Endothelial cell of umbilical vein (primary cell): ENCODE measurements at regions not wholly inside any gene's neighbourhood (a gene's known extent, or its start where the extent isn't known, plus 50 kb on each side); places are given as distances from the start of the nearest gene placed in this dataset.

Experiments used
- BruUV-seq: library from RNA; stranded (reverse); fragments of 400-500 nt; replicated peaks from 2 replicates; lab custom pipeline; 2021; lab: Mats Ljungman, UMichigan
- CTCF ChIA-PET: fragments of 300-600, 350-600 bp; sonication (Branson Sonifier 250); formaldehyde crosslinking; loops from one replicate; lab custom pipeline; 2021; ENCODE audit warnings: antibody characterized with exemption, inconsistent platforms; lab: Charles Lee
- POLR2A ChIA-PET: fragments of 300-600, 350-600 bp; sonication (Branson Sonifier 250); formaldehyde crosslinking; loops from one replicate; lab custom pipeline; 2021; ENCODE audit warnings: antibody characterized with exemption, inconsistent platforms; lab: Charles Lee
- DNase-seq: peaks from one replicate; pipeline ENCODE4 v3.0.0-alpha.2; 2011; ENCODE audit warnings: low read depth, low spot score
- FAIRE-seq: peaks from 2 replicates; lab custom pipeline; 2011; peaks lifted over from hg19 to GRCh38; lab: Jason Lieb, UNC
- H2AFZ ChIP-seq: 2 replicates; pipeline ENCODE4 v1.6.0; 2012; ENCODE audit warnings: low read depth, low read length, control low read depth, inconsistent platforms
- H3K27ac ChIP-seq: 2 replicates; pipeline ENCODE4 v1.5.1; 2011; ENCODE audit warnings: low read depth, mild to moderate bottlenecking, control low read depth, low read length, moderate library complexity; ENCODE audit not compliant: insufficient read depth
- H3K27me3 ChIP-seq, 2 experiments: 2 replicates each; pipeline versions ENCODE4 v1.6.0 to v1.6.1; 2011; ENCODE audit warnings: low read length in 2 of 2, mixed read lengths in 1 of 2; ENCODE audit not compliant: control insufficient read depth in 2 of 2, insufficient read depth in 2 of 2
- H3K36me3 ChIP-seq, 2 experiments: 2 replicates in 1 of 2; 3 replicates in 1 of 2; pipeline ENCODE4 v1.5.1; 2011; ENCODE audit warnings: low read length in 2 of 2, mild to moderate bottlenecking in 1 of 2, moderate library complexity in 1 of 2; ENCODE audit not compliant: control insufficient read depth in 2 of 2, insufficient read depth in 2 of 2; ENCODE audit errors: extremely low read depth in 1 of 2
- H3K4me1 ChIP-seq: 3 replicates; pipeline ENCODE4 v1.5.1; 2011; ENCODE audit warnings: mild to moderate bottlenecking, low read length; ENCODE audit not compliant: control insufficient read depth, insufficient read depth; ENCODE audit errors: extremely low read depth
- H3K4me2 ChIP-seq: 2 replicates; pipeline ENCODE4 v1.6.1; 2011; ENCODE audit warnings: low read length, control low read depth, mixed read lengths; ENCODE audit not compliant: insufficient read depth
- H3K4me3 ChIP-seq, 3 experiments: fragments of 200-600 bp in 1 of 3; sonication (generic), shearing (Covaris generic) in 1 of 3; replicated peaks in 1 of 3; 2 replicates each; pipeline ENCODE4 v1.5.1; 2011 to 2016; ENCODE audit warnings: control low read depth in 3 of 3, low read length in 3 of 3, mild to moderate bottlenecking in 2 of 3, inconsistent platforms in 1 of 3, low read depth in 1 of 3, moderate library complexity in 1 of 3; ENCODE audit not compliant: insufficient read depth in 1 of 3
- H3K79me2 ChIP-seq: 2 replicates; pipeline ENCODE4 v1.6.0; 2012; ENCODE audit warnings: low read length, inconsistent platforms; ENCODE audit not compliant: control insufficient read depth, insufficient read depth
- H3K9ac ChIP-seq: replicated peaks from 2 replicates; pipeline ENCODE3; 2011; ENCODE audit warnings: low read length, control low read depth; ENCODE audit not compliant: insufficient read depth; ENCODE audit errors: extremely low read depth
- H3K9me1 ChIP-seq: replicated peaks from 3 replicates; pipeline ENCODE4 v1.6.0; 2011; ENCODE audit warnings: mild to moderate bottlenecking, low read length; ENCODE audit not compliant: control insufficient read depth, insufficient read depth; ENCODE audit errors: extremely low read depth
- H3K9me3 ChIP-seq: replicated peaks from 2 replicates; pipeline ENCODE4 v1.5.1; 2012; ENCODE audit warnings: low read length, inconsistent platforms; ENCODE audit not compliant: control insufficient read depth, insufficient read depth
- H4K20me1 ChIP-seq: replicated peaks from 2 replicates; pipeline ENCODE3; 2011; ENCODE audit warnings: mild to moderate bottlenecking, low read length; ENCODE audit not compliant: control insufficient read depth, insufficient read depth; ENCODE audit errors: extremely low read depth
- EZH2 ChIP-seq: IDR thresholded peaks from 2 replicates; pipeline ENCODE4 v1.6.1; 2012; ENCODE audit warnings: borderline replicate concordance, low read depth, mild to moderate bottlenecking, moderate library complexity, low read length, inconsistent platforms; ENCODE audit not compliant: severe bottlenecking
- FOS ChIP-seq: IDR thresholded peaks from 2 replicates; pipeline ENCODE4 v1.6.1; 2011; ENCODE audit warnings: mild to moderate bottlenecking, low read length, moderate library complexity, borderline replicate concordance; ENCODE audit not compliant: insufficient read depth
- GATA2 ChIP-seq: IDR thresholded peaks from 2 replicates; pipeline ENCODE4 v1.7.0; 2011; ENCODE audit warnings: low read depth, mild to moderate bottlenecking, moderate library complexity, mixed read lengths, low read length; ENCODE audit not compliant: insufficient read length, insufficient read depth
- JUN ChIP-seq: IDR thresholded peaks from 2 replicates; pipeline ENCODE4 v1.6.1; 2011; ENCODE audit warnings: borderline replicate concordance, low read depth; ENCODE audit not compliant: insufficient read length, insufficient read depth
- MYC ChIP-seq: IDR thresholded peaks from one replicate; pipeline ENCODE4 v1.6.1; 2011; ENCODE audit warnings: mild to moderate bottlenecking, low read depth, low read length
- POLR2A ChIP-seq: IDR thresholded peaks from 2 replicates; pipeline ENCODE4 v1.6.1; 2012; ENCODE audit warnings: low read depth, mild to moderate bottlenecking, control low read depth, low read length
- POLR2AphosphoS5 ChIP-seq: IDR thresholded peaks from 2 replicates; pipeline ENCODE4 v1.6.1; 2012; ENCODE audit warnings: low read depth, mild to moderate bottlenecking, control low read depth, low read length, moderate library complexity; ENCODE audit not compliant: insufficient read depth
- dilution Hi-C: fragments of 300-500 bp; cut with MboI; formaldehyde crosslinking; loops from one replicate; pipeline ENCODE4 v1.15.0; 2019; ENCODE audit warnings: low sequenced_read_pairs; ENCODE audit not compliant: extremely low pct_ligation_motif_present
- intact Hi-C: fragments of 100-400 bp; cut with micrococcal nuclease; formaldehyde crosslinking; loops from one replicate; pipeline ENCODE4 v1.10.0; 2022
- TF ChIP-seq, protein P1 (sequence below), 2 donors: IDR thresholded peaks; 1 replicate in 1 of 2; 2 replicates in 1 of 2; pipeline ENCODE4 v1.5.1; 2011; ENCODE audit warnings: low read length in 2 of 2, mild to moderate bottlenecking in 2 of 2, moderate library complexity in 2 of 2, control low read depth in 1 of 2, inconsistent platforms in 1 of 2, low read depth in 1 of 2; ENCODE audit not compliant: insufficient read depth in 1 of 2; ENCODE audit errors: extremely low read depth in 1 of 2
- TF ChIP-seq, protein P2 (sequence below): IDR thresholded peaks from 2 replicates; pipeline ENCODE4 v1.6.1; 2011; ENCODE audit not compliant: insufficient read depth, insufficient read length

DNA sequence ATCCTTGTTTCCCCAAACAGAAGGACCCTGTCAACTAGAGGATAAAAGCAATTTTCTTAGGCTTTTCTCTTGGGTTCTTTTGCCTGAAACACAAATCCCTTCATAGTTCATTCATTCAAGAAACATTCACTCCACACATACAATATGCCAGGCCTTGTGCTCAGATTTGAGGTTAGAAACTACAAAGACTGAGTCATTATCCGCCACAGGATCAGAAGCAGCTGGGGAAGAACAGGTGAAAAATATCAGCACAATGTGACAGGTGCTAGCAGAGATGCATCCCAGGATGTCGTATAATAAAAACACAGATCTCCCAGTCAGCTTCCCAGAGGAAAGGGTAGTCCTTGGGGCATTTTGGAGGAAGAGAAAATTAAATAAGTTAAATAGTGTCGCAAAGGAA is 172.4 kb downstream of the LRATD1 start:
- CTCF ChIA-PET = no interaction called here
- H3K4me1 ChIP-seq = no peaks in the 10 kb centered on the region

More for the DNA sequence above, 172.4 kb downstream of the LRATD1 start:
- intact Hi-C loops (no loop called here), dilution Hi-C loops (no loop called here)
- no peaks in the 10 kb centered on the region for H3K27me3 ChIP-seq
- H3K36me3 ChIP-seq = no peaks in the 10 kb centered on the region
- no peak overlapping the region for H3K27ac ChIP-seq
- FAIRE-seq (no peak), DNase-seq (no peak)
- no peak overlapping the region for H3K4me2 ChIP-seq
- H3K9me1 ChIP-seq = no peaks in the 10 kb centered on the region
- no peaks in the 10 kb centered on the region for H3K9me3 ChIP-seq
- POLR2A ChIA-PET = no interaction called here
- TF ChIP-seq POLR2AphosphoS5 = no peak
- no peak for TF ChIP-seq POLR2A
- TF ChIP-seq MYC = no peak
- TF ChIP-seq FOS = no peak
- TF ChIP-seq, protein P1, sequence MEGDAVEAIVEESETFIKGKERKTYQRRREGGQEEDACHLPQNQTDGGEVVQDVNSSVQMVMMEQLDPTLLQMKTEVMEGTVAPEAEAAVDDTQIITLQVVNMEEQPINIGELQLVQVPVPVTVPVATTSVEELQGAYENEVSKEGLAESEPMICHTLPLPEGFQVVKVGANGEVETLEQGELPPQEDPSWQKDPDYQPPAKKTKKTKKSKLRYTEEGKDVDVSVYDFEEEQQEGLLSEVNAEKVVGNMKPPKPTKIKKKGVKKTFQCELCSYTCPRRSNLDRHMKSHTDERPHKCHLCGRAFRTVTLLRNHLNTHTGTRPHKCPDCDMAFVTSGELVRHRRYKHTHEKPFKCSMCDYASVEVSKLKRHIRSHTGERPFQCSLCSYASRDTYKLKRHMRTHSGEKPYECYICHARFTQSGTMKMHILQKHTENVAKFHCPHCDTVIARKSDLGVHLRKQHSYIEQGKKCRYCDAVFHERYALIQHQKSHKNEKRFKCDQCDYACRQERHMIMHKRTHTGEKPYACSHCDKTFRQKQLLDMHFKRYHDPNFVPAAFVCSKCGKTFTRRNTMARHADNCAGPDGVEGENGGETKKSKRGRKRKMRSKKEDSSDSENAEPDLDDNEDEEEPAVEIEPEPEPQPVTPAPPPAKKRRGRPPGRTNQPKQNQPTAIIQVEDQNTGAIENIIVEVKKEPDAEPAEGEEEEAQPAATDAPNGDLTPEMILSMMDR (IDR thresholded peaks at IDR 0.05; ENCODE audit: extremely low read depth in 1 of 2, insufficient read depth in 1 of 2, low read depth in 1 of 2, low read length in 2 of 2) = no peak
- no peak for TF ChIP-seq EZH2
- TF ChIP-seq, protein P2, sequence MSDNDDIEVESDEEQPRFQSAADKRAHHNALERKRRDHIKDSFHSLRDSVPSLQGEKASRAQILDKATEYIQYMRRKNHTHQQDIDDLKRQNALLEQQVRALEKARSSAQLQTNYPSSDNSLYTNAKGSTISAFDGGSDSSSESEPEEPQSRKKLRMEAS = no peak
- TF ChIP-seq JUN = no peak
- TF ChIP-seq GATA2 = no peak
- no peak overlapping the region for H2AFZ ChIP-seq
- no peak overlapping the region for H3K4me3 ChIP-seq
- H3K9ac ChIP-seq = no peak overlapping the region
- BruUV-seq = no TSS peak
- no peaks in the 10 kb centered on the region for H4K20me1 ChIP-seq
- H3K79me2 ChIP-seq = no peaks in the 10 kb centered on the region
